ENCODE measurements at regions not wholly inside any gene's neighbourhood (a gene's known extent, or its start where the extent isn't known, plus 50 kb on each side); places are given as distances from the start of the nearest gene placed in this dataset.
"Not testable (repeated sequence)": the region's sequence is repeated elsewhere in the genome, so short reads cannot be mapped to it uniquely, and the experiment has no call there.

DNA sequence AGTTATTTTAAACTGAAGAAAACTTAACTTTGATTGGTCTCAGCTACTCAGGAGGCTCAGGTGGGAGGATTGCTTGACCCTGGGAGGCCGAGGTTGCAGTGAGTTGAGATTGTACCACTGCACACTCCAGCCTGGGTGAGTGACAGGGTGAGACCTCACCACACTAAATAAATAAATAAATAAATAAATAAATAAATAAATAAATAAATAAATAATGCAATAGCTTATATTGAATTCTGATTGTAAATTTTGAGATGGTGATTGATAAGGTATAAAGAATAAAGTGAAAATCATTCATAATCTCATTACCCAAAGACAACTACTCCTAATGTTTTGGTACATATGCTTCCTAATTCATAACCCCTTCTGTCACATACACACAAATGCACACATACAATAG is 58.1 kb downstream of the TUBA3C start:
- H3K9ac ChIP-seq (ENCODE audit: extremely low read depth, low read length, poor library complexity, severe bottlenecking), result no peak overlapping the region
- Mint-ChIP-seq H3K4me1 (no peaks in the 10 kb centered on the region), H3K27ac (no peak overlapping the region), H3K9me3 (peaks cover 91% of the 10 kb centered on the region), H3K36me3 (ENCODE audit: low read depth) (no peaks in the 10 kb centered on the region), H3K27me3 (ENCODE audit: insufficient read depth) (no peaks in the 10 kb centered on the region), H3K4me3 (no peak overlapping the region)
- 100% methylated on average over 1 of the region's 1 CpG; no CpG with 5 or more reads in 1 of the 2 experiments for WGBS, 2 experiments (ENCODE audit: insufficient coverage in 1 of 2, insufficient read length in 1 of 2)
- no peaks in the 10 kb centered on the region for H3K27me3 ChIP-seq (ENCODE audit: control insufficient read depth, insufficient read depth, low read length, poor library complexity, severe bottlenecking)
- TF ChIP-seq, protein P1, sequence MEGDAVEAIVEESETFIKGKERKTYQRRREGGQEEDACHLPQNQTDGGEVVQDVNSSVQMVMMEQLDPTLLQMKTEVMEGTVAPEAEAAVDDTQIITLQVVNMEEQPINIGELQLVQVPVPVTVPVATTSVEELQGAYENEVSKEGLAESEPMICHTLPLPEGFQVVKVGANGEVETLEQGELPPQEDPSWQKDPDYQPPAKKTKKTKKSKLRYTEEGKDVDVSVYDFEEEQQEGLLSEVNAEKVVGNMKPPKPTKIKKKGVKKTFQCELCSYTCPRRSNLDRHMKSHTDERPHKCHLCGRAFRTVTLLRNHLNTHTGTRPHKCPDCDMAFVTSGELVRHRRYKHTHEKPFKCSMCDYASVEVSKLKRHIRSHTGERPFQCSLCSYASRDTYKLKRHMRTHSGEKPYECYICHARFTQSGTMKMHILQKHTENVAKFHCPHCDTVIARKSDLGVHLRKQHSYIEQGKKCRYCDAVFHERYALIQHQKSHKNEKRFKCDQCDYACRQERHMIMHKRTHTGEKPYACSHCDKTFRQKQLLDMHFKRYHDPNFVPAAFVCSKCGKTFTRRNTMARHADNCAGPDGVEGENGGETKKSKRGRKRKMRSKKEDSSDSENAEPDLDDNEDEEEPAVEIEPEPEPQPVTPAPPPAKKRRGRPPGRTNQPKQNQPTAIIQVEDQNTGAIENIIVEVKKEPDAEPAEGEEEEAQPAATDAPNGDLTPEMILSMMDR (conservative IDR thresholded peaks at IDR 0.05), result no peak
- H3K27ac ChIP-seq (ENCODE audit: low read depth, low read length), result no peak overlapping the region
- H3K9me3 ChIP-seq (ENCODE audit: control insufficient read depth, low read length), result peaks cover 69% of the 10 kb centered on the region
- no peak overlapping the region for H3K4me3 ChIP-seq (ENCODE audit: low read length)
- no peak for DNase-seq
- no peaks in the 10 kb centered on the region for H3K4me1 ChIP-seq (ENCODE audit: control insufficient read depth, insufficient read depth, low read length)
- H3K36me3 ChIP-seq (ENCODE audit: control insufficient read depth, insufficient read depth, low read length), result no peaks in the 10 kb centered on the region

DNA sequence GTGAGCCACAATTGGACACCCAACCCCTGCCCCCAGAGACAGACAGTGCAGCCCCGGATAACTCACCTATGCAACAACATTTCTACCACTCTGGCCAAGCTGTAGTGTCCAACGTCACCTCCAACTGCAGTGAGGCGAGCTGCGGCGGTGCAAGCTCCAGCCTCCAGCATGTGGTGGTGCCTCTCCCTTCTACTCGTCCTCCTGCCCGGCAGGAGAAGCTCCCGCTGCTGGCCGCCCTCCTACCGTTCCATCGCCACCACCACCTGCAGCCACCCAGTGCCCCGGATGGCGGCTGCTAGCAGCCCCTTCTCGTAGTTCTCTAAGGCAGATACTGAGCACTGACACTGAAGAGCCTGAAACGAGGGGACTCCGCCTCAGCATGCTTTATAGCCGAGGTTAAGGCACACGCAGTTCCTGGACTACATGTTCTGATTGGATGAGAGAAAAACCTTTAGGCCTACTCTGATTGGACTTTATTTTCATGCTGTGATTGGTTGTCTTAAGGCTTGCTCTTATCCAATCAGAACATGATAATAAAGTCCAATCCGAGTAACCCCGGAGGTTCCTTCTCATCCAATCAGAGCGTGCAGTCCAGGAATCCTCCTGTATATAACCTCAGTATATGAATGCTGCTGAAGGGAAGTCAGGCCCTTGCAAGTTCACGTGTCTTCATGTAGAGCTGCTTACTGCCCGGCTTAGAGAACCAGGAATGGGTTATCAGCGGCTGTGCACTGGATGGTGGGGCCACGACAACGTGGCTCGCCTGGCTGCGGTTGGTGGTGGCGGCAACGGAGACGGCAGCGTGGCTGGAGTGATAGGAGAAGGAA is 63.5 kb downstream of the TUBA3C start:
- Histone ChIP-seq H3K9me3 (ENCODE audit: control insufficient read depth, low read length) (peaks cover 77% of the 10 kb centered on the region), H3K27me3 (ENCODE audit: control insufficient read depth, insufficient read depth, low read length, poor library complexity, severe bottlenecking) (no peaks in the 10 kb centered on the region), H3K36me3 (ENCODE audit: control insufficient read depth, insufficient read depth, low read length) (no peaks in the 10 kb centered on the region), H3K4me1 (ENCODE audit: control insufficient read depth, insufficient read depth, low read length) (no peaks in the 10 kb centered on the region), H3K4me3 (ENCODE audit: low read length) (no peak overlapping the region), H3K9ac (ENCODE audit: extremely low read depth, low read length, poor library complexity, severe bottlenecking) (no peak overlapping the region), H3K27ac (ENCODE audit: low read depth, low read length) (no peak overlapping the region)
- Mint-ChIP-seq H3K9me3 (peaks cover 94% of the 10 kb centered on the region), H3K4me1 (no peaks in the 10 kb centered on the region), H3K4me3 (no peak overlapping the region), H3K27ac (no peak overlapping the region), H3K36me3 (ENCODE audit: low read depth) (peaks cover 1% of the 10 kb centered on the region), H3K27me3 (ENCODE audit: insufficient read depth) (no peaks in the 10 kb centered on the region)
- TF ChIP-seq, protein P1 (conservative IDR thresholded peaks at IDR 0.05), result no peak
- 83 to 85% methylated on average over 8 to 32 of the region's 32 CpGs for WGBS, 2 experiments (ENCODE audit: insufficient coverage in 1 of 2, insufficient read length in 1 of 2)
- DNase-seq, result no peak

- not testable (repeated sequence) for H3K36me3 ChIP-seq (ENCODE audit: control insufficient read depth, insufficient read depth, low read length); H3K4me1 ChIP-seq (ENCODE audit: control insufficient read depth, insufficient read depth, low read length); H3K9ac ChIP-seq (ENCODE audit: extremely low read depth, low read length, poor library complexity, severe bottlenecking); H3K27ac ChIP-seq (ENCODE audit: low read depth, low read length); H3K27me3 Mint-ChIP-seq (ENCODE audit: insufficient read depth); H3K36me3 Mint-ChIP-seq (ENCODE audit: low read depth); H3K27ac Mint-ChIP-seq; H3K4me3 ChIP-seq (ENCODE audit: low read length); H3K4me1 Mint-ChIP-seq; H3K4me3 Mint-ChIP-seq; H3K27me3 ChIP-seq (ENCODE audit: control insufficient read depth, insufficient read depth, low read length, poor library complexity, severe bottlenecking); DNase-seq
- peaks cover 47% of the 10 kb centered on the region for H3K9me3 Mint-ChIP-seq
- peaks cover 41% of the 10 kb centered on the region for H3K9me3 ChIP-seq (ENCODE audit: control insufficient read depth, low read length)
- 88 to 92% methylated on average over 11 to 29 of the region's 29 CpGs for WGBS, 2 experiments (ENCODE audit: insufficient coverage in 1 of 2, insufficient read length in 1 of 2)
Measured at GRCh38 chr13:19109225-19109624, 72.4 kb downstream of the TUBA3C start.
